ENCODE measurements at regions not wholly inside any gene's neighbourhood (a gene's known extent, or its start where the extent isn't known, plus 50 kb on each side); places are given as distances from the start of the nearest gene placed in this dataset.

DNA sequence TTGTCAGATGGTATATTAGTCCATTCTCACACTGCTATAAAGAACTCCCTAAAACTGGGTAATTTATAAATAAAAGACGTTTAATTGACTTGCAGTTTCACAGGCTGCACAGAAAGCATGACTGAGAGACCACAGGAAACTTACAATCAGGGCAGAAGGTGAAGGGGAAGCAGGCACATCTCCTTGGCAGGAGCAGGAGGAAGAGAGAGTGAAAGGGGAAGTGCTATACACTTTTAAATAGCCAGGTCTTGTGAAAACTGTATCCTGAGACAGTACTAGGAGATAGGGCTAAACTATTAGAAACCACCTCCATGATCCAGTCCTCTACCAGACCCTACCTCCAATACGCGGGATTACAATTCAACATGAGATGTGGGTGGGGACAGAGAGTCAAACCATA is 193.9 kb upstream of the KCNG1 start:
- dilution Hi-C loops (cut with MboI; ENCODE audit: extremely low pct_ligation_motif_present, low sequenced_read_pairs): no loop called here

DNA sequence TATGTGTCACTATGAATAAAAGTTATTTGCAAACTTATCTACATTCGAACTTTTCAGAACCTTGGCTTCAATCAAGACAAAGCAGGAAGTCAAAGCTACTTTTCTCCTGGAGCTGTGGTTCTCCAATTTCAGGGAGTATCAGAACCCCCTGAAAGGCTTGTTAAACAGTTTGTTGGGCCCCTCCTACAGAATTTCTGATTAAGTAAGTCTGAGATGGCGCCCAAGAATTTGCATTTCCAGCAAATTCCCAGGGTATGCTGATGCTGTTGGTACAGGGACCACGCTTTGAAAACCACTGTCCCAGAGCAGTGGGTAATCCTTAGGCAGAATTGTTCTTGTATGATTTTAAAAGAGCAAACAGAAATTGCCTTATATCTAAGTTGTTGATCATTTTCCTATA is 189.9 kb upstream of the KCNG1 start:
- BruUV-seq (replicated peaks): no TSS peak
- intact Hi-C loops (cut with micrococcal nuclease) (loop anchor here (2.0 kb wide), 1 partner anchor 62 kb away; no protein-coding TSS in a partner anchor), dilution Hi-C loops (cut with MboI; ENCODE audit: extremely low pct_ligation_motif_present, low sequenced_read_pairs) (no loop called here)
- no peaks in the 10 kb centered on the region for H4K20me1 ChIP-seq (replicated peaks; ENCODE audit: control insufficient read depth, extremely low read depth, insufficient read depth, low read length)
- no peaks in the 10 kb centered on the region for H3K4me1 ChIP-seq (ENCODE audit: control insufficient read depth, extremely low read depth, insufficient read depth, low read length)
- DNase-seq (ENCODE audit: low read depth, low spot score): no peak
- H3K27me3 ChIP-seq (ENCODE audit: control insufficient read depth in 2 of 2, insufficient read depth in 2 of 2, low read length in 2 of 2): peaks cover 21 to 32% of the 10 kb centered on the region in 2 experiments
- no peak overlapping the region for H3K9ac ChIP-seq (replicated peaks; ENCODE audit: extremely low read depth, insufficient read depth, low read length)
- no peak overlapping the region for H2AFZ ChIP-seq (ENCODE audit: low read depth, low read length)
- H3K27ac ChIP-seq (ENCODE audit: insufficient read depth, low read depth, low read length): no peak overlapping the region
- H3K4me3 ChIP-seq (replicated peaks in 1 of 3; ENCODE audit: insufficient read depth in 1 of 3, low read depth in 1 of 3, low read length in 3 of 3): no peak overlapping the region
- H3K9me1 ChIP-seq (replicated peaks; ENCODE audit: control insufficient read depth, extremely low read depth, insufficient read depth, low read length): no peaks in the 10 kb centered on the region
- no peaks in the 10 kb centered on the region for H3K9me3 ChIP-seq (replicated peaks; ENCODE audit: control insufficient read depth, insufficient read depth, low read length)
- no peak for TF ChIP-seq JUN (IDR thresholded peaks at IDR 0.05; ENCODE audit: borderline replicate concordance, insufficient read depth, insufficient read length, low read depth)
- TF ChIP-seq GATA2 (IDR thresholded peaks at IDR 0.05; ENCODE audit: insufficient read depth, insufficient read length, low read depth, low read length): no peak
- no peak for TF ChIP-seq POLR2A (IDR thresholded peaks at IDR 0.05; ENCODE audit: low read depth, low read length)
- TF ChIP-seq FOS (IDR thresholded peaks at IDR 0.05; ENCODE audit: borderline replicate concordance, insufficient read depth, low read length): no peak
- TF ChIP-seq POLR2AphosphoS5 (IDR thresholded peaks at IDR 0.05; ENCODE audit: insufficient read depth, low read depth, low read length): no peak
- TF ChIP-seq, protein P1, sequence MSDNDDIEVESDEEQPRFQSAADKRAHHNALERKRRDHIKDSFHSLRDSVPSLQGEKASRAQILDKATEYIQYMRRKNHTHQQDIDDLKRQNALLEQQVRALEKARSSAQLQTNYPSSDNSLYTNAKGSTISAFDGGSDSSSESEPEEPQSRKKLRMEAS (IDR thresholded peaks at IDR 0.05; ENCODE audit: insufficient read depth, insufficient read length): no peak
- TF ChIP-seq EZH2 (IDR thresholded peaks at IDR 0.05; ENCODE audit: borderline replicate concordance, low read depth, low read length, severe bottlenecking): no peak
- TF ChIP-seq MYC (IDR thresholded peaks at IDR 0.05; ENCODE audit: low read depth, low read length): no peak
- TF ChIP-seq, protein P2, sequence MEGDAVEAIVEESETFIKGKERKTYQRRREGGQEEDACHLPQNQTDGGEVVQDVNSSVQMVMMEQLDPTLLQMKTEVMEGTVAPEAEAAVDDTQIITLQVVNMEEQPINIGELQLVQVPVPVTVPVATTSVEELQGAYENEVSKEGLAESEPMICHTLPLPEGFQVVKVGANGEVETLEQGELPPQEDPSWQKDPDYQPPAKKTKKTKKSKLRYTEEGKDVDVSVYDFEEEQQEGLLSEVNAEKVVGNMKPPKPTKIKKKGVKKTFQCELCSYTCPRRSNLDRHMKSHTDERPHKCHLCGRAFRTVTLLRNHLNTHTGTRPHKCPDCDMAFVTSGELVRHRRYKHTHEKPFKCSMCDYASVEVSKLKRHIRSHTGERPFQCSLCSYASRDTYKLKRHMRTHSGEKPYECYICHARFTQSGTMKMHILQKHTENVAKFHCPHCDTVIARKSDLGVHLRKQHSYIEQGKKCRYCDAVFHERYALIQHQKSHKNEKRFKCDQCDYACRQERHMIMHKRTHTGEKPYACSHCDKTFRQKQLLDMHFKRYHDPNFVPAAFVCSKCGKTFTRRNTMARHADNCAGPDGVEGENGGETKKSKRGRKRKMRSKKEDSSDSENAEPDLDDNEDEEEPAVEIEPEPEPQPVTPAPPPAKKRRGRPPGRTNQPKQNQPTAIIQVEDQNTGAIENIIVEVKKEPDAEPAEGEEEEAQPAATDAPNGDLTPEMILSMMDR (IDR thresholded peaks at IDR 0.05; ENCODE audit: extremely low read depth in 1 of 2, insufficient read depth in 1 of 2, low read depth in 1 of 2, low read length in 2 of 2): no peak
- H3K4me2 ChIP-seq (ENCODE audit: insufficient read depth, low read length): no peak overlapping the region
- no peak for FAIRE-seq
- no peaks in the 10 kb centered on the region for H3K36me3 ChIP-seq (ENCODE audit: control insufficient read depth in 2 of 2, extremely low read depth in 1 of 2, insufficient read depth in 2 of 2, low read length in 2 of 2)
- CTCF ChIA-PET: no interaction called here
- POLR2A ChIA-PET: no interaction called here
- H3K79me2 ChIP-seq (ENCODE audit: control insufficient read depth, insufficient read depth, low read length): no peaks in the 10 kb centered on the region

More for the DNA sequence above, 193.9 kb upstream of the KCNG1 start:
- Histone ChIP-seq H3K9me1 (replicated peaks; ENCODE audit: control insufficient read depth, extremely low read depth, insufficient read depth, low read length) (no peaks in the 10 kb centered on the region), H3K4me3 (replicated peaks in 1 of 3; ENCODE audit: insufficient read depth in 1 of 3, low read depth in 1 of 3, low read length in 3 of 3) (no peak overlapping the region), H3K4me1 (ENCODE audit: control insufficient read depth, extremely low read depth, insufficient read depth, low read length) (no peaks in the 10 kb centered on the region), H3K36me3 (ENCODE audit: control insufficient read depth in 2 of 2, extremely low read depth in 1 of 2, insufficient read depth in 2 of 2, low read length in 2 of 2) (no peaks in the 10 kb centered on the region), H2AFZ (ENCODE audit: low read depth, low read length) (no peak overlapping the region), H3K9ac (replicated peaks; ENCODE audit: extremely low read depth, insufficient read depth, low read length) (no peak overlapping the region), H3K27me3 (ENCODE audit: control insufficient read depth in 2 of 2, insufficient read depth in 2 of 2, low read length in 2 of 2) (peaks cover 16 to 21% of the 10 kb centered on the region in 2 experiments), H3K27ac (ENCODE audit: insufficient read depth, low read depth, low read length) (no peak overlapping the region), H3K79me2 (ENCODE audit: control insufficient read depth, insufficient read depth, low read length) (no peaks in the 10 kb centered on the region), H3K4me2 (ENCODE audit: insufficient read depth, low read length) (no peak overlapping the region), H3K9me3 (replicated peaks; ENCODE audit: control insufficient read depth, insufficient read depth, low read length) (no peaks in the 10 kb centered on the region), H4K20me1 (replicated peaks; ENCODE audit: control insufficient read depth, extremely low read depth, insufficient read depth, low read length) (no peaks in the 10 kb centered on the region)
- BruUV-seq (replicated peaks): no TSS peak
- ChIA-PET CTCF (no interaction called here), POLR2A (no interaction called here)
- no peak for TF ChIP-seq FOS (IDR thresholded peaks at IDR 0.05; ENCODE audit: borderline replicate concordance, insufficient read depth, low read length)
- no peak for TF ChIP-seq JUN (IDR thresholded peaks at IDR 0.05; ENCODE audit: borderline replicate concordance, insufficient read depth, insufficient read length, low read depth)
- TF ChIP-seq POLR2A (IDR thresholded peaks at IDR 0.05; ENCODE audit: low read depth, low read length): no peak
- no peak for TF ChIP-seq EZH2 (IDR thresholded peaks at IDR 0.05; ENCODE audit: borderline replicate concordance, low read depth, low read length, severe bottlenecking)
- TF ChIP-seq MYC (IDR thresholded peaks at IDR 0.05; ENCODE audit: low read depth, low read length): no peak
- intact Hi-C loops (cut with micrococcal nuclease): no loop called here
- no peak for FAIRE-seq
- no peak for DNase-seq (ENCODE audit: low read depth, low spot score)
